HEK293T (cell line): ENCODE measurements at regions not wholly inside any gene's neighbourhood (a gene's known extent, or its start where the extent isn't known, plus 50 kb on each side); places are given as distances from the start of the nearest gene placed in this dataset.

Experiments
- BHLHE40 ChIP-seq: fragments of 450-650 bp; IDR thresholded peaks from 2 replicates; pipeline ENCODE4 v1.6.1; 2016; ENCODE audit warnings: mild to moderate bottlenecking, moderate library complexity, borderline replicate concordance
- CTBP1 ChIP-seq: fragments of 450-650 bp; IDR thresholded peaks from 2 replicates; pipeline ENCODE4 v1.6.1; 2016; ENCODE audit warnings: borderline replicate concordance
- FOXA1 ChIP-seq: fragments of 450-650 bp; IDR thresholded peaks from 2 replicates; pipeline ENCODE4 v1.6.1; 2016; ENCODE audit warnings: mild to moderate bottlenecking
- FOXM1 ChIP-seq: fragments of 450-650 bp; IDR thresholded peaks from 2 replicates; pipeline ENCODE4 v1.6.1; 2017; ENCODE audit warnings: mild to moderate bottlenecking, borderline replicate concordance
- HDGF ChIP-seq: fragments of 450-650 bp; IDR thresholded peaks from 2 replicates; pipeline ENCODE4 v1.6.1; 2017; ENCODE audit warnings: antibody characterized with exemption, borderline replicate concordance
- PKNOX1 ChIP-seq: fragments of 450-650 bp; IDR thresholded peaks from 2 replicates; pipeline ENCODE4 v1.6.1; 2016
- SP1 ChIP-seq: fragments of 450-650 bp; IDR thresholded peaks from 2 replicates; pipeline ENCODE4 v1.6.1; 2017
- ZNF384 ChIP-seq: fragments of 450-650 bp; IDR thresholded peaks from 2 replicates; pipeline ENCODE4 v1.6.1; 2016

GRCh38 chr7:25356534-25357151, 128.4 kb upstream of the NPVF start:
- TF ChIP-seq BHLHE40 (no peak), SP1 (no peak), ZNF384 (no peak), FOXA1 (no peak), CTBP1 (no peak), HDGF (no peak), PKNOX1 (no peak), FOXM1 (no peak)
